ENCODE measurements at regions not wholly inside any gene's neighbourhood (a gene's known extent, or its start where the extent isn't known, plus 50 kb on each side); places are given as distances from the start of the nearest gene placed in this dataset.

GRCh38 chr6:84278321-84278998 is 51.0 kb upstream of the CEP162 start:
- DNase-seq (ENCODE audit: low read depth in 1 of 2, low spot score in 1 of 2) = no peak
- no peak for TF ChIP-seq JUND (IDR thresholded peaks at IDR 0.05; ENCODE audit: low read depth)
- in situ Hi-C loops (cut with HindIII; ENCODE audit: low pct_unique_long_range_greater_than_20kb, low sequenced_read_pairs) = no loop called here

Measured in T47D (cell line).